ENCODE measurements at regions not wholly inside any gene's neighbourhood (a gene's known extent, or its start where the extent isn't known, plus 50 kb on each side); places are given as distances from the start of the nearest gene placed in this dataset.

DNA sequence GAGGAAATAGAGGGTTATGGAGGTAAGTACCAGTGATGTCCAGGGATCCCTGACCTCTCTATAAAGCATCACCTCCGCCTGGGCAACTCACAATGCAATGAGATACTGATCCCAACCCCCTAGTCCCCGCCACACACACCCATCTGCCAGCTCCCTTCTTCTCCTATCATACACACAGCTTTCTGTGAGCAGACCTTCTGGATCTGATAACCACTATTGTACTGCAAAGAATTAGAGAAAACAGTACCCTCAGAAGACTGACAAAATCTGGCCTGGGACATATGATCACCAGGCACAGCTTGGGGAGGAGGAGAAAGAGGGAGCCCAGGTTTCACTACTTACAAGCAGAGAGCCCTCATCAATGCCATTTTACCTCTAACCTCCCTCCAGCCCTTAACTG is 249.0 kb downstream of the SEC61B start:
- TF ChIP-seq, protein P1, sequence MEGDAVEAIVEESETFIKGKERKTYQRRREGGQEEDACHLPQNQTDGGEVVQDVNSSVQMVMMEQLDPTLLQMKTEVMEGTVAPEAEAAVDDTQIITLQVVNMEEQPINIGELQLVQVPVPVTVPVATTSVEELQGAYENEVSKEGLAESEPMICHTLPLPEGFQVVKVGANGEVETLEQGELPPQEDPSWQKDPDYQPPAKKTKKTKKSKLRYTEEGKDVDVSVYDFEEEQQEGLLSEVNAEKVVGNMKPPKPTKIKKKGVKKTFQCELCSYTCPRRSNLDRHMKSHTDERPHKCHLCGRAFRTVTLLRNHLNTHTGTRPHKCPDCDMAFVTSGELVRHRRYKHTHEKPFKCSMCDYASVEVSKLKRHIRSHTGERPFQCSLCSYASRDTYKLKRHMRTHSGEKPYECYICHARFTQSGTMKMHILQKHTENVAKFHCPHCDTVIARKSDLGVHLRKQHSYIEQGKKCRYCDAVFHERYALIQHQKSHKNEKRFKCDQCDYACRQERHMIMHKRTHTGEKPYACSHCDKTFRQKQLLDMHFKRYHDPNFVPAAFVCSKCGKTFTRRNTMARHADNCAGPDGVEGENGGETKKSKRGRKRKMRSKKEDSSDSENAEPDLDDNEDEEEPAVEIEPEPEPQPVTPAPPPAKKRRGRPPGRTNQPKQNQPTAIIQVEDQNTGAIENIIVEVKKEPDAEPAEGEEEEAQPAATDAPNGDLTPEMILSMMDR (conservative IDR thresholded peaks at IDR 0.05; ENCODE audit: low read length): no peak
- TF ChIP-seq EZH2phosphoT487 (IDR thresholded peaks at IDR 0.05; ENCODE audit: borderline replicate concordance, low read depth, low read length): no peak
